Bronchial epithelial cell (primary cell): ENCODE measurements at regions not wholly inside any gene's neighbourhood (a gene's known extent, or its start where the extent isn't known, plus 50 kb on each side); places are given as distances from the start of the nearest gene placed in this dataset.

Experiments used
- DNase-seq: peaks from one replicate; pipeline ENCODE4 v3.0.0-alpha.2; 2010; ENCODE audit warnings: low read depth
- FAIRE-seq: peaks from 2 replicates; lab custom pipeline; 2011; peaks lifted over from hg19 to GRCh38; lab: Jason Lieb, UNC
- H3K27me3 ChIP-seq: 2 replicates; pipeline ENCODE4 v1.5.1; 2011; ENCODE audit warnings: low read length; ENCODE audit not compliant: control insufficient read depth, insufficient read depth
- H3K36me3 ChIP-seq: 2 replicates; pipeline ENCODE4 v1.5.1; 2011; ENCODE audit warnings: low read length; ENCODE audit not compliant: control insufficient read depth, insufficient read depth
- H3K4me3 ChIP-seq: 2 replicates; pipeline ENCODE4 v1.5.1; 2011; ENCODE audit warnings: mild to moderate bottlenecking, low read depth, low read length, control low read depth
- CTCF ChIP-seq: IDR thresholded peaks from 2 replicates; pipeline ENCODE4 v1.5.1; 2011; ENCODE audit warnings: mild to moderate bottlenecking, moderate library complexity, low read length, control low read depth, inconsistent platforms; ENCODE audit not compliant: insufficient read depth, severe bottlenecking

GRCh38 chr6:43990275-43990626 lies 137.0 kb downstream of the MRPL14 start:
- Histone ChIP-seq H3K27me3 (peaks cover 7% of the 10 kb centered on the region), H3K36me3 (no peaks in the 10 kb centered on the region), H3K4me3 (no peak overlapping the region)
- no peak for DNase-seq
- TF ChIP-seq CTCF: no peak
- no peak for FAIRE-seq

- no peak for DNase-seq
- no peak for FAIRE-seq
- H3K27me3 ChIP-seq: peaks cover 7% of the 10 kb centered on the region
- TF ChIP-seq CTCF: no peak
- H3K4me3 ChIP-seq: no peak overlapping the region
- H3K36me3 ChIP-seq: no peaks in the 10 kb centered on the region
Measured at GRCh38 chr6:43989581-43990146, 137.6 kb downstream of the MRPL14 start.

DNA sequence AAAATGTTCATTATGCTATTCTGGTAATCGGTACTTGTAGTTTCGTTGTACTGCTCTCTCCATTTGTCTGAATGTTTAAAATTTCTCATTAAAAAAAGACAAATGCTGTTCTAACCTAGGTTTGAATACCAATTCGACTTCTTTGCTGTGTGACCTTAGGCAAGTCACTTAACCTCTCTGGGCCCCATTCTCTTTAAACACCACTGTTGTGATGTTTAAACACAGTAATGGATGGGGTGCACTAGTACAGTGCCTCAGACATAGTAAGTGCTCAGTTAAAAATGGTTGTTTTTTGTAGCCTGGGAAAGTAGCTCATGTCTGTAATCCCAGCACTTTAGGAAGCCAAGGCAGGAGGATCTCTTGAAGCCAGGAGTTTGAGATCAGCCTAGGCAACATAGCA lies 138.5 kb downstream of the MRPL14 start:
- FAIRE-seq (no peak), DNase-seq (no peak)
- TF ChIP-seq CTCF: no peak
- H3K4me3 ChIP-seq: no peak overlapping the region
- H3K36me3 ChIP-seq: no peaks in the 10 kb centered on the region
- H3K27me3 ChIP-seq: peaks cover 7% of the 10 kb centered on the region

GRCh38 chr6:43987838-43988439 lies 139.3 kb downstream of the MRPL14 start:
- Histone ChIP-seq H3K4me3 (no peak overlapping the region), H3K27me3 (peaks cover 7% of the 10 kb centered on the region), H3K36me3 (no peaks in the 10 kb centered on the region)
- DNase-seq (no peak), FAIRE-seq (no peak)
- TF ChIP-seq CTCF: no peak

- DNase-seq (no peak), FAIRE-seq (no peak)
- Histone ChIP-seq H3K27me3 (peaks cover 7% of the 10 kb centered on the region), H3K4me3 (no peak overlapping the region), H3K36me3 (no peaks in the 10 kb centered on the region)
- TF ChIP-seq CTCF: no peak
Measured at GRCh38 chr6:43986177-43986825, 141.0 kb downstream of the MRPL14 start.
